NCI-H748 treated with DMSO at 0.1 percent for 48 hours (cell line): ENCODE measurements at regions not wholly inside any gene's neighbourhood (a gene's known extent, or its start where the extent isn't known, plus 50 kb on each side); places are given as distances from the start of the nearest gene placed in this dataset.
"Not testable (repeated sequence)": the region's sequence is repeated elsewhere in the genome, so short reads cannot be mapped to it uniquely, and the experiment has no call there.

ENCODE experiments used
- DNase-seq: peaks from one replicate; lab custom pipeline; 2025; lab: John Stamatoyannopoulos, UW

GRCh38 chr3:144754076-144754783, 782.6 kb downstream of the DIPK2A start:
- DNase-seq = no peak

- DNase-seq = no peak
Measured at GRCh38 chr3:144756704-144757440, 785.2 kb downstream of the DIPK2A start.

- no peak for DNase-seq
Measured at GRCh38 chr3:144760831-144761230, 789.2 kb downstream of the DIPK2A start.

- DNase-seq = no peak
Measured at GRCh38 chr3:144762091-144762490, 790.5 kb downstream of the DIPK2A start.

- no peak for DNase-seq
Measured at GRCh38 chr3:144763878-144764454, 792.3 kb downstream of the DIPK2A start.

- DNase-seq = no peak
Measured at GRCh38 chr3:144770281-144770680, 798.7 kb downstream of the DIPK2A start.

GRCh38 chr3:144770915-144771351, 799.3 kb downstream of the DIPK2A start:
- peak; percentile 28 for DNase-seq

- DNase-seq = no peak
Measured at GRCh38 chr3:144771381-144771870, 799.8 kb downstream of the DIPK2A start.

- no peak for DNase-seq
Measured at GRCh38 chr3:144772372-144772771, 800.7 kb downstream of the DIPK2A start.

GRCh38 chr3:144773350-144773749, 801.7 kb downstream of the DIPK2A start:
- no peak for DNase-seq

GRCh38 chr3:144774897-144775296, 803.3 kb downstream of the DIPK2A start:
- DNase-seq = no peak

GRCh38 chr3:144775551-144775950, 803.9 kb downstream of the DIPK2A start:
- no peak for DNase-seq

- DNase-seq = no peak
Measured at GRCh38 chr3:144777906-144778305, 806.3 kb downstream of the DIPK2A start.

GRCh38 chr3:144791034-144791433, 819.4 kb downstream of the DIPK2A start:
- no peak for DNase-seq

GRCh38 chr3:144801890-144802289, 830.3 kb downstream of the DIPK2A start:
- DNase-seq = no peak

- no peak for DNase-seq
Measured at GRCh38 chr3:144809380-144809779, 837.8 kb downstream of the DIPK2A start.

- DNase-seq = no peak
Measured at GRCh38 chr3:144810160-144810559, 838.5 kb downstream of the DIPK2A start.

- no peak for DNase-seq
Measured at GRCh38 chr3:144815655-144816054, 844.0 kb downstream of the DIPK2A start.

- no peak for DNase-seq
Measured at GRCh38 chr3:144816323-144816722, 844.7 kb downstream of the DIPK2A start.

- no peak for DNase-seq
Measured at GRCh38 chr3:144818973-144819372, 847.4 kb downstream of the DIPK2A start.

GRCh38 chr3:144820232-144820631, 848.6 kb downstream of the DIPK2A start:
- DNase-seq = not testable (repeated sequence)

GRCh38 chr3:144820726-144821125, 849.1 kb downstream of the DIPK2A start:
- no peak for DNase-seq

GRCh38 chr3:144821583-144821982, 850.0 kb downstream of the DIPK2A start:
- no peak for DNase-seq
